Activated CD4-positive, CD25-positive, alpha-beta regulatory T cell treated with anti-CD3 and anti-CD28 coated beads, Interleukin-2, amount 50 U/mL, for 24 hours (primary cell): ENCODE measurements at regions not wholly inside any gene's neighbourhood (a gene's known extent, or its start where the extent isn't known, plus 50 kb on each side); places are given as distances from the start of the nearest gene placed in this dataset.
A peak's percentile ranks its signal among the peaks of the same experiment; 100 is the strongest.
"Not testable (repeated sequence)": the region's sequence is repeated elsewhere in the genome, so short reads cannot be mapped to it uniquely, and the experiment has no call there.

Experiments used
- ATAC-seq, 2 donors: fragments of 150-1000 bp; cut with Tn5 transposase; one replicate each; pipeline ENCODE4 v1.10.0; 2021; ENCODE audit warnings: mild to moderate bottlenecking in 1 of 2, moderate library complexity in 1 of 2

DNA sequence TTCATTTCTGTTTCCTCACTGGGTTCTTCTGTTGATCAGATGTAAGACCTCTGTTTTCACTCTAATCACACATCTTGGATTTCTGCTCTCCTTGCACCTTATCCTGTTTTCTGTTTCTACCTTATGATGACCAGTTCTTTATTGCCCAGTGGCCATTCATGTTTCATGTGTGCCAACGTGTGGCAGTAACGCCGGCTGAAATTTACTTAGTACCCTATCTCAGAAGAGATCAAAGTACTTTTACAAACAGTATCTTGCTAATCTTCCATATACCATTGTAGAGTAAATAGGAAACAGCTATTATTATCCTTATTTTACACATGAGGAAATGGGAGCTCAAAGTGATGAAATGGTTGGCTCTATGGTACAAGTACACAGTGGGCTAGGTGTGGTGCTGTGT is 74.0 kb downstream of the GATA3 start:
- ATAC-seq: no peak

DNA sequence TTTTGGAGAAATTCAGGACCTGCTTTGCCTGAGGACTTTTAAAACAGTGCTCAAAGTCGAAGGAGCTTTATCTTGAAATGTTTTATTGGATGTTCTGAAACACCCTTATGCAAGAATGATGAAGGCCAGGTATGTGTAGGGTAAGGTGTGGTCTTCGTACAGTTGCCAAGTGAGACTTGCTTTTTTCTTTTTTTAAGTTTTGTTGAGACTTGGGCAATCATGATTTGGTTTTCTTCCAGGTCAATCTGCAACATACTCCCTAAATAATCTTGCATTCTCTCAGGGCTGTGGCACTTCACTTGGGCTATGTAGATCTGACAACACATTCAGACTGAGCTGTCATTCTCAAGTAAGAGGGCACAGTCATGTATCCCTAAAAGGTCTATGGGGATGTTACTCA is 75.0 kb downstream of the GATA3 start:
- no peak for ATAC-seq

DNA sequence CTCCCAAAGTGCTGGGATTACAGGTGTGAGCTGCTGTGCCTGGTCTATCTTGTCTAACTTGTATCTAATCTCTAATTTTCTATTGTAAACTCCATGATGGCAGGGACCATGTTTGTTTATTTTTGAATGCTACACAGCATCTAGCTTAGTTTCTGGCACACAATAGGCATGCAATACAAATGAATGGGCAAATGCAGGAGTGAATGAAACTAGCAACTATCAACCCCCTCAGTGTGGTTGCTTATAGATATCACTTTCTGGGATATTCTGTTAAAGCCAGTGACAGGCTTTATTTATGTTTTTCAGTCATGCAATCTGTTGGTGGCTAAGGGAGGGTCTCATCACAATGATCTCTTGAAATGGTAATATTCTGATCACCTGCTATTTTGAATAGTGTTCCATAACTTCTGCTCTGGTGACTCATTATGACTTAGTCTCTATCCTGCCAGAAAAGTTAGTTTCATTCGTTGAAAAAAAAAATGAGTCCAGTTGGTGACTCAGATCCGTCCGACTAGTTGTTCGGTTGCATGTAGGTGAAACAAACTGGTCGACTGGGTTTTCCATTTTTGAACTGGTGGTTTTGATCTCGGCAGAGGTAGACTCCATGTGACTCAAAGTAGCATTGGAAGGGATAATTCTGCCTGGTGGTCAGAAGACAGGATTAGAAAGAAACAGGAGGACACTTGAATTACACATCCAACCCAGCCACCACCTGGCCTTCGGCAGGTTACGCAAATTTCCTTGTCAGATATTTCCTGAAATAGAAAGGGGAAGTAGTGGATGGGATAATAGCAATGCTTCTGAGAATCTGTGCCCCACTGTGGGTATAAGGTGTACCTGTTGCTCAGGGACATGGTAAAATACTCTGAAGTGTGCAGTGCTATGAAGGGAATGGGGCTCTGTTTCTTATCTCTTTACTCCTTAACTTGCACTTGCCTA is 76.8 kb downstream of the GATA3 start:
- peak; percentile 85 to 87 for ATAC-seq

DNA sequence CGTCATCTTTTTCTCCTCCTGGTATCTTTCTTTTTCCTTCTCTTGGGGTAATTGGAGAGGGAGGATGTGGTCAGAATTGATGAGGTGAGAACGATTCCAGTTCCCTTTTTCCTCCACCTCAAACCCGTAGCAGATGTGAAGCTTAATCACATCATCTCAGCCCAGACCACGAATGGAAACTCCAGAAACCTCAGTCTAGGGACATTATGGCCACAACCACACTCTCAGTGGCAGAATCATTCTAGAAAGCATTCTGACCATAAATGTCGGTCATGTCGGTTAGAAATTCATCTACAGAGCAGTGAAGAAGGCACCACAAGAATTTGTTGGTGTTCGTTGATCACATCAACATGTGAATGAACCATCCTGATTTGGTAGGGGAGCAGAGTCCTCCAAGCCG is 78.7 kb downstream of the GATA3 start:
- ATAC-seq: no peak

DNA sequence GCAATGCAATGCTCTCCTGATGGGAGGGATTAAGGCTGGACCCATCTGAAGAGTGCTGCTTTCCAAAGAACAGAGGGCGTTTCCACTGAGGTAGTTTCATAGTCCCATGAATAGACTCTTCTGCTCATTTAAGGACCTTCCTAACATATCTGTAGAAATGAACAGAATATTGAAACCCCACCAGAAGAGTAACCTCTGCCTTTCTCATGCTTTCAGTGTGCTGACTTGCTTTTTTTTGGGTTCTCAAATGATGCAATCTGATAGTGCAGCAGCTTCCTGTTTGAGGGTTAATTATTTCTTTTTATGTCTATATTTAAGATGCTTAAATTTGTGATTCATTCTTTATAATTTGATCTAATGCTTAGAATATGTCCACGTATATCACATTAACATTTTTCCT is 82.2 kb downstream of the GATA3 start:
- peak; percentile 45 to 56 for ATAC-seq

DNA sequence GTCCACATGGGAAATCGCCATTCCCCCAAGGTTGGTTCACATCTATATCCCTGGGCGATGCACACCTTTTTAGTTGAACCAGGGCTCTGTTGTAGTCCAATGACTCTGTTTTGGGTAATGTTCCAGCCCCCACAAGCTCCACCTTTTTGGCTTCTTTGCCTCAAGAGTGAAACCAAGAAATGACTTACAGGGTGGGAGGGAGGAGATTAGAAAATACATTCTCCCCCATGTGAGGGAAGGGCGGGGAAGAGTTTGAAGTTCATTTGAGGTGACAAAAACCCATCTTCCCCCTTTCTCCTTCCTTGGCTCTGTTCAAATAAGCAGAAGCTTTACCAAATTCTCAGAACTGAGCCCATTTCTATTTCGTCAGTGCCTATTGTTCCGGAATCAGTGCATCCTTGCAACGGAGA is 82.8 kb downstream of the GATA3 start:
- ATAC-seq: peak; percentile 74 to 77

DNA sequence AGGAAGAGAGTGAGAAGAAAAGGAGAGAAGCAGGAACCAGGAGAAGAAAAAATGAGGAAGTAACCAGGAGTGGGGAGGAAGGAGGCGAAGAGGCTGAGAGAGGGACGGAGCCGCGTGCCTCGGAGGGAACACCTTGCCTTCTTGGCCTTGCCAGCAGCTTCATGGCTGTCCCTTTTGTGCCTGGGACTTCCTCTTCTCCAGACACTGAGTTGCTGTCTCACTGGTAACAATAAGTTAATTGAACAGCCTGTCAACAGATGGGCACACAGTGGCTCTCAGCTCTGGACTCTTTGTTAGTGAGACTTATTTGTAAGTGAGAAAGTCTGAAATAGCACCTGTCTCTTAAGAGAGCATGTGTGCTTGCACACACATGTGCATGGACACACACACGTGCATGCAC is 83.2 kb downstream of the GATA3 start:
- ATAC-seq: peak in 1 of 2 donors; percentile 11

DNA sequence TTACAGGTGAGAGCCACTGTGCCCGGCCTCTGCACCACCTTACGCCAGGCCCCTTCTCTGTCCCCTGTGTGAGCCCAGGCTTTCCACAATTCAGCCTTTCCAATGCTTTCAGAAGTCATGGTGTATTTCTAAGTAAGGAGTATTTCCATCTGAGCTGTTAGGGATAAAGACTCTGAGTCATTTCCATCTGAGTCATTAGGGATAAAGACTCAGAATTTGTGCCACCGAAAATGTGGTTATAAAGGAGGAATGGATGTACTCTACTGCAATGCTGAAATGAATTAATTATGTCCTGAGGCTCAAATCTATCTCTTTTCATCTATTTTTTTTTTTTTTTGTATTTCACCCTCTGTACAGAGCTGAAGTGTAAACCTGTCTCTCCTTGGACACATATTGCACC is 84.0 kb downstream of the GATA3 start:
- no peak for ATAC-seq

DNA sequence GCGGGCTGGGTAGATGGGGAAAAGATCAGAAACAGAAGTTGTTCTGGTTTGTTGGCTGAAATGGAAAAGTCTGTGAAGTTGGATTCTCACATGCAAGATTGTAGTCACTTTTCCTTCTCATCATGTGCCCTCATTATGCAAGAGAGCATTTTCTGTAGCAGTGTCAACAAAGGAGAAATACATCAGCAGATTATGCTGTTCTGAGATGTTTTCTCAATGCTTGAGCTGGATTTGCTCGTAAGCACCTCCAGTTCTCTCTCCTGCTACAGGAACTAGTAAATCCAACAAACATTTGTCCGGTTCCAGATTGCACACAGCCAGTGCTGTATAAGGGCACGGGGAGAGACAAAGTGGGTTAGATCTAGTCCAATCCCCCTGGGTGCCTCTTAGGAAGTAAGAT is 90.0 kb downstream of the GATA3 start:
- ATAC-seq: no peak

DNA sequence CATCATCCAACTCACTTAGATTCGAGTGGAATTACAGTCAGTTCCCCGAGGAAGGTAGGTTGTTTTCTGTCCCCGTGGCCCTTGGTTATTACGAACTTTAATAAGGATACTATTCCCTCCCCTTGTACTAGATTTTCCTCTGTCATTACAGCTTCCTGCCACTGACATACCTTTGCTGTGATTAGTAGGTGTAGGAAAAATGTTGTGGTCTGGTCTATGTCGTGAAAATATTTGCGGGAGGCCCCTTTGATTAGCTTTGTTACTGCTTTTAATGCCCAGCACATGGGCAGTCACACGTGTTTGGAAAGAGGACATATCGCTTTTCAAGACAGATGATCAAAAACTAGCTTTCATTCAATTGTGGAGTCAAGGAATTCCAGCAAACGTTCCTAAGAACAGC is 92.2 kb downstream of the GATA3 start:
- no peak for ATAC-seq

DNA sequence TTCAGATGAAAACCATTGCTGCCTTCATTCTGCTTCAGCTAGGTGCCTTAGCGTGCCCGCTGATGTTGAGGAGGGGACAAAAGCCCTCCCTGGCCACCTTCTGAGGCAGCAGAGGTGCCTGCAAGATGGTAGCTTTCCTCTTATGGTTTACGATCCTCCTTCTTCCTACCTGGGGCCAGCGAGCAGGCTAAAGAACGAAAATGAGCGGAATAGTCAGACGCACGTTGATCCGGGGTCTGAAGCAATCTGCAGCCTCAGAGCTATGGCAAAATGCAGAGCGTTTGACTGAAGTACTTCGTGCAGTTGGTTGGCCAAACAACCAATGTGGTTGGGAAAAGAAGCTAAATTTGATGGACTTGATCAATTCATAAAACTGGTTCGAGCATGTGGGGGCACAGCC is 95.5 kb downstream of the GATA3 start:
- ATAC-seq: no peak

DNA sequence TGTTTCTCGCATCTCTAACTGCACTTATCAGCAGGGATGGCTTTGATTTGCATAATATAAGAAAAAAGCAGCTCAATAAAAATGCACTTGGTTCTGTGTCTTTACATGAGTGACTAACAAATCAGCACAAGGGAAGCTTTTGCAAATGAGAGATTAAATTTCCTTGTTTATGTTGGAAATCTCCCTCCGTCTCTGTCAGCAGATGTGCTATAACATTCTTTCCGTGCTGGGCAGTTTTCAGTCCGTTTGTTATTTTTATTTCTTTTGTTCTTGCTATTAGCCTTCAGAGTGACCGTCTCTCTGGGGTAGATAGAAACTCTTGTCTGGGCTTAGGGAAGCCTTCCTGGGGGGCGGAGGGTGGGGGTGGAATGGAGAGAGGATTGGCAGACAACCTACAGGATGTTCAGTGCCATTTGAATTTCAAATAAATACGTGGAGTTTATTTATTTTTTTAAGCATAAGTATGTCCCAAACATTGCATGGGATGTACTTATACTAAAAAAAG is 96.0 kb downstream of the GATA3 start:
- ATAC-seq: no peak

DNA sequence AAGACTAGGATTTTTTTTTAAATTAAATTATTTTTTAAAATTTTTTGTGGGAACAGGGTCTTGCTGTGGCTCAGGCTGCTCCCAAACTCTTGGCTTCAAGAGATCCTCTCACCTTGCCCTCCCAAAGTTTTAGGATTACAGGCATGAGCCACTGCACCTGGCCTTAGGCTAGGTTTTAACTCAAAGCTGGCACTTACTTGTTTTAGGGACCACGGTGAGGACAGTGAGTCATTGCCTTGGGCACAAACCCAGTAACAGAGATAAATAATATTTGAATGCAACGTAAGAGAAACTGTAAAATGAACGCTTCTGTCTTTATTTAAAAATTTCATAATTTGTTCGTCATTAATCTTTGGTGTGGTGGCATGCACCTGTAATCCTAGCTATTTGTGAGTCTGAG is 96.6 kb downstream of the GATA3 start:
- ATAC-seq: no peak

DNA sequence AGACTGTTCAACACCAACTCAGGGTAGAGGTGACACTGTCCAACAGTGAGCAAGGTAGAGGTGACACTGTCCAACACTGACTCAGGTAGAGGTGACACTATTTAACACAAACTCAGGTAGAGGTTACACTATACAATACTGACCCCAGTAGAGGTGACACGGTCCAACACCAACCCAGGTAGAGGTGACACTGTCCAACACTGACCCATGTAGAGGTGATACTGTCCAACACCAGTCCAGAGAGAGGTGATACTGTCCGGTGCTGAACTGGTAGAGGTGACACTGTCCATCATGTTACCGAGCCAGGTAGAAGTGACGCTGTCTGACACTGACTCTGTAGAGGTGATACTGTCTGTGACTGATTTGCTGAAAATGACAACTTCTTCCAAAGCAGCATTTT is 102.4 kb downstream of the GATA3 start:
- no peak for ATAC-seq

DNA sequence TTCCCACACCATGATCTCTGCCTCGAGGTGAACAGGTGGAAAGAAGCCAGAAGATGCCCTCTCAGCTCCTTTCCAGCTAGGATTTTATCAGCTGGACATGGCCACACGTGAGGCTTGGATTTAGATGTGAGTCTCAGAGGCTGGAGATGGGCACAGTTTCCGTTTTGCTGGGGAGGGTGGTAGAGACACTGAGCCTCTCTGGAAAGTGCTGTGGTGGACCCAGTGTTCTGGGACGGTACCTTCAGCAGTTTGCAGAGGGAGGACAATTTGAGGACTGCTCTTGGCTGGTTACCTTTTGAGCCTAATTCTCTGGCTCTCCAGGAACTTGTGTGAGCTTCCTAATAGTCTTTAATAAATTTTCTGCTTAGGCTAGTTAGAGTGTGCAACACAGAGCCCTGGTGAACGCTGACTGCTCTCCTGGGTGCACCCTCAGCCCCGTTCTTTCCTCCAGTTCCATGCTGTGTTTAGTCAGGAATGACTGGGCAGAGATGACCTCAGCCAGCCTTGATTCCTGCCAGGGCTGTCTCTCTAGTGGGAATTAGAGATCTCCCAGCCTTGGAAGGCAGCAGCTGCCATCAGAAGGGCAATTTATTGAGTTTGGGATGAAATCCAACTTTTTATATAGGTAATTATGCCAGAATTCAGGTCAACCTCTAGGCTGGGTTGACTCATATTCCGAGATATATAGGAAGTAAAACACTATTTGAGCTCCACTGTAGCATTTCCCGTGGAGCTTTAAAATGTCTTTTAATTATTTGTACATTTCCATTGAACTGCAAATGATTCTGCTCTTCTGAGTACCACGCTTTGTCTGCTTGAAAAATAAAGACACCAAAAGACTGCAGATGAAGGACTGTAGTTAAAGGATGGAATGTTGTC is 103.9 kb downstream of the GATA3 start:
- no peak for ATAC-seq

DNA sequence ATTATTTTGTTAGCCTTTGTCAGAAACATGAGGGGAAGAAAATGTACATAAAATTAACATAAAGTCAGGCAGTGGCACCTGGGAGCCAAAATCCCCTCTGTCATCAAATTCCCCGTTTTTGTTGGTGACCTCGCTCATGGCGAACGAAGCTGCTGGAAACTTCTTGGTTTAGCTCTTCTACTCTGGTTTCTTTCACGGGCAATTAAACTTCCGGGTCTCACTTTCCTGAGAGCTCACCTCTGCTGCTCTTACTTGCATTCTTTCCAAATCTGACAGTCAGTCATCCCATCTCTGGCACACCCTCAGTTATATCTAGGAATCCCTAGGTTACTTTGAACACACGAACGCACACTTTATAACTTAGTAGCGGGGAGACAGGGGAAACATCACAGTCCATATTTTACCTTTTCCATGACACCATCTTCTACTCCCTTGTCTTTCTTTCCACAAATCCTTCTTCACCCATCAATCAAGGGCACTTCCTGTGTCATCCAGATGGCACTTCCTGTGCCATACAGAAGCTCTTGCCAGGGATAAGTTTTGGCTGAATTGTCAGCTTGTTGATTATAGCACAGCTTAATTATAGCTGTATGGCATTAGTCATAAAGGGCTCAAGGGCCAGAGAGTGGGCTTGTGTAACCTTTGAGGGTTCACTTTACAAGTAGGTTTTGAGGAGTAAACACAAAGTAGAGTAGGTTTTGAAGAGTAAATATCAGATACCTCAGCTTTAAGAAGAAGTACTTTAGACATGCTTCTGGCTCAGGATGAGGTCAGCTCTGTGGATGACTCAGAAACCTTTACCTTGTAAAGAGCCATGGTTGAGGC is 105.1 kb downstream of the GATA3 start:
- ATAC-seq: peak; percentile 84 to 88

DNA sequence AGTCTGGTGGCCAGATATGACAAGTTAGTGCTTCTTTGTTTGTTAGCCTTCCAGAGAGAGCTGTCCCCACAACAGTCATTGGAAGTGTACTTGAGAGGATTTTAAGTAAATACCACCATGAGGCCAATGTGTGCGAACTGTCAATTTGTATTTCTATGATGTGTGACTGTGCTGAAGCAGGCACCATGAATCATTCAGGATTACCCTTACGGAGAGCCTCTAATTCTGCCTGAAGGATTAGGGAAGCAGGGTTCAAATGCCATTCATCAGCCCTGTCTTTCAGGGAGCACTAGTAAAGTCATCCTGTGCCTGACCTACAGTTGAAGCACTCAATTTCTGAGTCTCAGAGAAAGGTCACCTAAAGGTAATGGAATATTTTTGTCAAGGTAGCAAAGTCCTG is 109.3 kb downstream of the GATA3 start:
- no peak for ATAC-seq

DNA sequence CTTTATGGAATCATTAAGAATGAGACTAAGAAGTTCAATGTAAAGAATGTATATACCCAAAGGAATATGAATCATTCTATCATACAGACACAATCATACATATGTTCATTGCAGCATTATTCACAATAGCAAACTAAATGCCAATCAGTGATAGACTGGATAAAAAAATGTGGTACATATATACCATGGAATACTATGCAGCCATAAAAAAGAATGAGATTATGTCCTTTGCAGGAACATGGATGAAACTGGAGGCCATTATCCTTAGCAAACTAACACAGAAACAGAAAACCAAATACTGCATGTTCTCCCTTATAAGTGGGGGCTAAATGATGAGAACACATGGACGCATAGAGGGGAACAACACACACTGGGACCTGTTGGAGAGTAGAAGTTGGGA is 110.2 kb downstream of the GATA3 start:
- ATAC-seq: not testable (repeated sequence)

DNA sequence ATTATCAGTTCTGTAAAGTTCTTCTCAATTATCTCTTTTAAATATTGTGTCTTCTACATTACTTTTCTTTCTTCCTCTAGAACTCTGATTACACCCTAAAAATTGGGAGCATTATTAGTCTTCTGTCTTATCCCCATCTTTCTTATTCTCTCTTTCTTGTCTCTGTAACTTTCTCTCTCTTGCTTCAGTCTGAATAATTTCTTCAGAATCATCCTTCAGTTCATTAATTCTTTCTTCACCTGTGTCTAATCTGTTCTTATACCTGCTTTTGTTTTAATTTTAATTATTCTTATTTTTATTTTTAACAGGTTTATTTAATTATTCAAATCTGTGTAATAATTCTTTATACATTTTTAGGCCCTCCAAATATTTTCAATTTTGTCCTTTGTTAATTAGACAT is 114.3 kb downstream of the GATA3 start:
- no peak for ATAC-seq

DNA sequence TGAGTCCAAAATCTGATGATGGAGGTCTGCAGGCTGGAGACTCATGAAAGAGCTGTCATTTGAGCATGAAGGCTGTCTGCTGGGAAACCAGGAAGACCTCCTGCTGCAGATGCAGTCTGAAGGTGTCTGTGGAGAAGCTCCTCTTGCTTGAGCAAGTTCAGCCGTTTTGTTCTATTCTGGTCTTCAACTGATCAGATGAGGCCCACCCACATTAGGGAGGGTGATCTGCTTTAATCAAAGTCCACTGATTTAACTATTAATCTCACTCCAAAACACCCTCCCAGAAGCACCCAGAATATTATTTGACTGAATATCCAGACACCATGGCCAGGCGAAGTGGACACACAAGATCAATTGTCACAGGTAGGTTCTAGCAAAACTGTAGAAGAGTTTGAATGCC is 116.5 kb downstream of the GATA3 start:
- ATAC-seq: no peak

DNA sequence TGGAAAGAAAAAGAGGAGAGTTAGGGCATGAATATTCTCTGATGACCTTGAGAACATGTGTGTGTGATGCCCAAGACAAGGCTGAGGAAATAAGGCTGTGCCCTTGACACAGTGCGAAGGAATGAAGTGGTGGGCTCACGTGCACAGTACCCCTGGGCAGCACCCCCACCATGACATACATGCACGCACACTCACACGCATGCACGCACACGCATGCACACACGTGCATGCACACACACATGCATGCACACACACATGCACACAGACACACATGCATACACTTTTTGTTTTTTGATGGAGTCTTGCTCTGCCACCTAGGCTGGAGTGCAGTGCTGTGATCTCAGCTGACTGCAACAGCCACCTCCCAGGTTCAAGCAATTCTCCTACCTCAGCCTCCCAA is 118.1 kb downstream of the GATA3 start:
- no peak for ATAC-seq

DNA sequence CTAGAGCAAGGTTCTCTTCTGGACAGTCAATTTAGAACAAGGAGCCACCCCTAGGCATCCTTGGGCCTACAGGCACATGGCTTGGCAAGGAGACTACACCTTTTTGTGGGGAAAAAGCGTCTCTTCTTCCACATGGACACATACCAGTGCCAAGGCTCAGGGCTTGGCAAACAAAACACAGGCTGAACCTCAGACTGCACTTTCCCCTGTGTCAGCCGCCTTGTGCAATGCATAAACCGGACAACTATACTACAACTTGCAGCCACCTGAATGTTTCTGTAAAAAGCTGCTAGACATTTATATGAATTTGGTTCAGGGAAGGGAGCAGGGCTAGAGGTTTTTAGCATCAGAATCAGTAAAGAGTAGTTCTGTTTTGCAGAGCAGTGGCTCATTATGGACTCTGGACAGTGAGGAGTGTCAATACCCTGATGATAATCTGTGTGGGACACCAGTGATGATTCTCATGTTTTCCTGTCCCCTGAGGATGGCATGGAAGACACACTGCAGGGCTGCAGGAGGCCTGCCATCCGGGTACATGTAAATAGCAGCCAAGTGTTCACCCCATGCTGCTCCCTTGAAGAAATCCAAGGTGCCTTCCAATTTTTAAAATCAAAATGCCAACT is 118.9 kb downstream of the GATA3 start:
- no peak for ATAC-seq
